ENCODE measurements at regions not wholly inside any gene's neighbourhood (a gene's known extent, or its start where the extent isn't known, plus 50 kb on each side); places are given as distances from the start of the nearest gene placed in this dataset.

- ATAC-seq (ENCODE audit: low FRiP score) (no peak), DNase-seq (ENCODE audit: low spot score) (no peak)
- no peak for TF ChIP-seq CTCF (IDR thresholded peaks at IDR 0.05)
These were observed 278.2 kb upstream of the NCKAP5 start for GRCh38 chr2:133846476-133846875.

GRCh38 chr2:133847591-133847990, 279.3 kb upstream of the NCKAP5 start:
- TF ChIP-seq CTCF (IDR thresholded peaks at IDR 0.05) = no peak
- DNase-seq (ENCODE audit: low spot score) = no peak
- no peak for ATAC-seq (ENCODE audit: low FRiP score)

GRCh38 chr2:133848111-133848649, 279.9 kb upstream of the NCKAP5 start:
- ATAC-seq (ENCODE audit: low FRiP score) (no peak), DNase-seq (ENCODE audit: low spot score) (no peak)
- TF ChIP-seq CTCF (IDR thresholded peaks at IDR 0.05) = no peak

GRCh38 chr2:133849341-133849740, 281.1 kb upstream of the NCKAP5 start:
- DNase-seq (ENCODE audit: low spot score) (no peak), ATAC-seq (ENCODE audit: low FRiP score) (no peak)
- no peak for TF ChIP-seq CTCF (IDR thresholded peaks at IDR 0.05)

GRCh38 chr2:133854603-133855200, 286.4 kb upstream of the NCKAP5 start:
- DNase-seq (ENCODE audit: low spot score) = no peak
- no peak for ATAC-seq (ENCODE audit: low FRiP score)
- TF ChIP-seq CTCF (IDR thresholded peaks at IDR 0.05) = no peak

GRCh38 chr2:133855526-133855925, 287.3 kb upstream of the NCKAP5 start:
- ATAC-seq (ENCODE audit: low FRiP score) = no peak

More at GRCh38 chr2:133855526-133855925, 287.3 kb upstream of the NCKAP5 start:
- no peak for DNase-seq (ENCODE audit: low spot score)
- no peak for TF ChIP-seq CTCF (IDR thresholded peaks at IDR 0.05)

All from omental fat pad (tissue), 3 donors.